ENCODE measurements at regions not wholly inside any gene's neighbourhood (a gene's known extent, or its start where the extent isn't known, plus 50 kb on each side); places are given as distances from the start of the nearest gene placed in this dataset.

- TF ChIP-seq RAD21 (IDR thresholded peaks at IDR 0.05) (no peak), EGR1 (IDR thresholded peaks at IDR 0.05; ENCODE audit: low read depth in 2 of 2) (no peak), YY1 (IDR thresholded peaks at IDR 0.05) (no peak)
Observed at GRCh38 chr3:61446341-61446740, 115.0 kb upstream of the PTPRG start (continued).

GRCh38 chr3:61448378-61448777 is 113.0 kb upstream of the PTPRG start:
- H3K9ac ChIP-seq (ENCODE audit: low read depth in 1 of 2, low read length in 2 of 2) = no peak overlapping the region
- DNase-seq (ENCODE audit: low spot score) = no peak
- H3K36me3 ChIP-seq (ENCODE audit: control insufficient read depth in 4 of 4, insufficient read depth in 3 of 4, low read depth in 1 of 4, low read length in 3 of 4) = no peaks in the 10 kb centered on the region
- H3K27me3 ChIP-seq (ENCODE audit: control insufficient read depth in 4 of 4, insufficient read depth in 4 of 4, low read length in 3 of 4) = no peaks in the 10 kb centered on the region
- no peaks in the 10 kb centered on the region for H3K9me3 ChIP-seq (ENCODE audit: control insufficient read depth in 4 of 4, low read length in 3 of 4)
- H3K4me1 ChIP-seq (ENCODE audit: control insufficient read depth in 4 of 4, insufficient read depth in 4 of 4, low read length in 3 of 4) = no peaks in the 10 kb centered on the region
- no peak overlapping the region for H3K4me3 ChIP-seq (ENCODE audit: low read depth in 1 of 3, low read length in 3 of 3)
- TF ChIP-seq CTCF (IDR thresholded peaks at IDR 0.05; ENCODE audit: low read depth, low read length, missing input control) (no peak), GABPA (IDR thresholded peaks at IDR 0.05 in 1 of 2, conservative IDR thresholded peaks at IDR 0.05 in 1 of 2) (no peak), MAX (IDR thresholded peaks at IDR 0.05) (no peak), HNF4G (IDR thresholded peaks at IDR 0.05) (no peak), ATF3 (IDR thresholded peaks at IDR 0.05) (no peak), RXRA (IDR thresholded peaks at IDR 0.05) (no peak), REST (IDR thresholded peaks at IDR 0.05) (no peak), FOXA1 (IDR thresholded peaks at IDR 0.05) (no peak)
- no peak overlapping the region for H3K27ac ChIP-seq (ENCODE audit: low read depth in 1 of 2, low read length in 2 of 2)
- 71% methylated on average over 2 of the region's 2 CpGs for WGBS

- Histone ChIP-seq H3K27ac (ENCODE audit: low read depth in 1 of 2, low read length in 2 of 2) (no peak overlapping the region), H3K4me1 (ENCODE audit: control insufficient read depth in 4 of 4, insufficient read depth in 4 of 4, low read length in 3 of 4) (no peaks in the 10 kb centered on the region), H3K36me3 (ENCODE audit: control insufficient read depth in 4 of 4, insufficient read depth in 3 of 4, low read depth in 1 of 4, low read length in 3 of 4) (no peaks in the 10 kb centered on the region), H3K9ac (ENCODE audit: low read depth in 1 of 2, low read length in 2 of 2) (no peak overlapping the region), H3K9me3 (ENCODE audit: control insufficient read depth in 4 of 4, low read length in 3 of 4) (no peaks in the 10 kb centered on the region), H3K4me3 (ENCODE audit: low read depth in 1 of 3, low read length in 3 of 3) (no peak overlapping the region), H3K27me3 (ENCODE audit: control insufficient read depth in 4 of 4, insufficient read depth in 4 of 4, low read length in 3 of 4) (no peaks in the 10 kb centered on the region)
- no peak for DNase-seq (ENCODE audit: low spot score)
- TF ChIP-seq JUND (IDR thresholded peaks at IDR 0.05) (no peak), SP1 (IDR thresholded peaks at IDR 0.05) (no peak), NR2F2 (IDR thresholded peaks at IDR 0.05) (no peak), HNF4A (conservative IDR thresholded peaks at IDR 0.05) (peak in 1 of 2 donors; percentile 47)
- WGBS = 63% methylated on average over 3 of the region's 3 CpGs
Observed at GRCh38 chr3:61449327-61450040, 111.9 kb upstream of the PTPRG start.

All from liver (tissue), 8 donors.